ENCODE measurements at regions not wholly inside any gene's neighbourhood (a gene's known extent, or its start where the extent isn't known, plus 50 kb on each side); places are given as distances from the start of the nearest gene placed in this dataset.

GRCh38 chr4:175871774-175872405 lies 59.8 kb upstream of the GPM6A start:
- DNase-seq = no peak

- DNase-seq = no peak
Observed at GRCh38 chr4:175873707-175874106, 61.6 kb upstream of the GPM6A start.

- DNase-seq = no peak
Observed at GRCh38 chr4:175874306-175874705, 62.2 kb upstream of the GPM6A start.

GRCh38 chr4:175875993-175876771 lies 64.1 kb upstream of the GPM6A start:
- DNase-seq = no peak

- no peak for DNase-seq
Observed at GRCh38 chr4:175882891-175883290, 70.8 kb upstream of the GPM6A start.

- no peak for DNase-seq
Observed at GRCh38 chr4:175884048-175884447, 72.0 kb upstream of the GPM6A start.

- no peak for DNase-seq
Observed at GRCh38 chr4:175891231-175891630, 79.2 kb upstream of the GPM6A start.

GRCh38 chr4:175891851-175892250 lies 79.8 kb upstream of the GPM6A start:
- DNase-seq = no peak

- no peak for DNase-seq
Observed at GRCh38 chr4:175905925-175906324, 93.9 kb upstream of the GPM6A start.

- no peak for DNase-seq
Observed at GRCh38 chr4:175906384-175906783, 94.3 kb upstream of the GPM6A start.

GRCh38 chr4:175910700-175911099 lies 98.6 kb upstream of the GPM6A start:
- no peak for DNase-seq

- DNase-seq = no peak
Observed at GRCh38 chr4:175916626-175917351, 104.7 kb upstream of the GPM6A start.

- DNase-seq = no peak
Observed at GRCh38 chr4:175927121-175927520, 115.1 kb upstream of the GPM6A start.

GRCh38 chr4:175929441-175929840 lies 117.4 kb upstream of the GPM6A start:
- DNase-seq = no peak

- no peak for DNase-seq
Observed at GRCh38 chr4:175929932-175930331, 117.9 kb upstream of the GPM6A start.

GRCh38 chr4:175930471-175930870 lies 118.4 kb upstream of the GPM6A start:
- DNase-seq = no peak

- no peak for DNase-seq
Observed at GRCh38 chr4:175932116-175932515, 120.1 kb upstream of the GPM6A start.

- no peak for DNase-seq
Observed at GRCh38 chr4:175934506-175934905, 122.4 kb upstream of the GPM6A start.

- no peak for DNase-seq
Observed at GRCh38 chr4:175935016-175935661, 123.1 kb upstream of the GPM6A start.

GRCh38 chr4:175944126-175944910 lies 121.3 kb upstream of the WDR17 start:
- DNase-seq = no peak

GRCh38 chr4:175946472-175947116 lies 119.0 kb upstream of the WDR17 start:
- no peak for DNase-seq

GRCh38 chr4:175947117-175947722 lies 118.4 kb upstream of the WDR17 start:
- no peak for DNase-seq

Measured in SHP77 (cell line).